MM.1S (cell line): ENCODE measurements at regions not wholly inside any gene's neighbourhood (a gene's known extent, or its start where the extent isn't known, plus 50 kb on each side); places are given as distances from the start of the nearest gene placed in this dataset.

ENCODE experiments used
- DNase-seq: peaks from one replicate; pipeline ENCODE4 v3.0.0-alpha.2; 2015
- H2AFZ ChIP-seq: fragments of 300-600 bp; sonication (generic); 2 replicates; pipeline ENCODE4 v1.6.0; 2016; ENCODE audit warnings: antibody characterized with exemption, low read length
- H3F3A ChIP-seq: fragments of 300-600 bp; sonication (generic); 2 replicates; pipeline ENCODE4 v1.6.1; 2016; ENCODE audit warnings: mild to moderate bottlenecking, antibody characterized with exemption, low read length, moderate library complexity, mixed read lengths; ENCODE audit not compliant: insufficient read depth
- H3K27ac ChIP-seq: fragments of 300-600 bp; sonication (generic); 2 replicates; pipeline ENCODE4 v1.5.1; 2016; ENCODE audit warnings: mild to moderate bottlenecking, low read length
- H3K27me3 ChIP-seq: fragments of 300-600 bp; sonication (generic); replicated peaks from 2 replicates; pipeline ENCODE4 v1.6.0; 2016; ENCODE audit warnings: low read length; ENCODE audit not compliant: insufficient read depth
- H3K36me3 ChIP-seq: fragments of 300-600 bp; sonication (generic); replicated peaks from 2 replicates; pipeline ENCODE4 v1.6.1; 2016; ENCODE audit warnings: mild to moderate bottlenecking, low read length, mixed read lengths; ENCODE audit not compliant: insufficient read depth
- H3K4me1 ChIP-seq: fragments of 300-600 bp; sonication (generic); 2 replicates; pipeline ENCODE4 v1.6.1; 2016; ENCODE audit warnings: low read length, mixed read lengths
- H3K4me2 ChIP-seq: fragments of 300-600 bp; sonication (generic); 2 replicates; pipeline ENCODE4 v1.6.0; 2016; ENCODE audit warnings: low read depth, low read length
- H3K4me3 ChIP-seq: fragments of 300-600 bp; sonication (generic); 2 replicates; pipeline ENCODE4 v1.5.1; 2016; ENCODE audit warnings: low read length, mixed read lengths
- H3K79me2 ChIP-seq: fragments of 300-600 bp; sonication (generic); 2 replicates; pipeline ENCODE4 v1.6.1; 2016; ENCODE audit warnings: mixed run types, low read length, mixed read lengths
- H3K9ac ChIP-seq: fragments of 300-600 bp; sonication (generic); 2 replicates; pipeline ENCODE4 v1.6.1; 2016; ENCODE audit warnings: low read length, mixed read lengths
- H3K9me2 ChIP-seq: fragments of 300-600 bp; sonication (generic); replicated peaks from 2 replicates; pipeline ENCODE4 v1.6.1; 2016; ENCODE audit warnings: mild to moderate bottlenecking, low read length, mixed read lengths; ENCODE audit not compliant: insufficient read depth
- H3K9me3 ChIP-seq: fragments of 300-600 bp; sonication (generic); replicated peaks from 2 replicates; pipeline ENCODE4 v1.6.1; 2016; ENCODE audit warnings: mild to moderate bottlenecking, low read length, mixed read lengths; ENCODE audit not compliant: insufficient read depth
- H4K20me1 ChIP-seq: fragments of 300-600 bp; sonication (generic); 2 replicates; pipeline ENCODE4 v1.6.1; 2016; ENCODE audit warnings: mild to moderate bottlenecking, low read length, moderate library complexity, mixed read lengths; ENCODE audit not compliant: insufficient read depth
- CTCF ChIP-seq: fragments of 300-600 bp; sonication (generic); IDR thresholded peaks from 2 replicates; pipeline ENCODE4 v1.5.1; 2016; ENCODE audit warnings: antibody characterized with exemption, low read length, mixed read lengths
- EZH2 ChIP-seq: fragments of 300-600 bp; sonication (generic); optimal IDR thresholded peaks from 2 replicates; pipeline ENCODE3; 2017; ENCODE audit warnings: low read depth, mild to moderate bottlenecking, antibody characterized with exemption, low read length, mixed read lengths
- EZH2phosphoT487 ChIP-seq: fragments of 300-600 bp; sonication (generic); IDR thresholded peaks from 2 replicates; pipeline ENCODE4 v1.6.1; 2018; ENCODE audit warnings: antibody characterized with exemption, low read length

- no peak overlapping the region for H3K9ac ChIP-seq
- H3K4me2 ChIP-seq = no peak overlapping the region
- H3K4me1 ChIP-seq = no peaks in the 10 kb centered on the region
- H3K9me2 ChIP-seq = no peaks in the 10 kb centered on the region
- no peak overlapping the region for H3K4me3 ChIP-seq
- TF ChIP-seq EZH2phosphoT487 = no peak
- TF ChIP-seq CTCF = no peak
- no peak for TF ChIP-seq EZH2
- H3K36me3 ChIP-seq = no peaks in the 10 kb centered on the region
- H3K27ac ChIP-seq = no peak overlapping the region
- DNase-seq = no peak
- no peaks in the 10 kb centered on the region for H3K79me2 ChIP-seq
- no peaks in the 10 kb centered on the region for H3F3A ChIP-seq
- H3K27me3 ChIP-seq = no peaks in the 10 kb centered on the region
- H3K9me3 ChIP-seq = no peaks in the 10 kb centered on the region
- no peak overlapping the region for H2AFZ ChIP-seq
- no peaks in the 10 kb centered on the region for H4K20me1 ChIP-seq
These were observed 277.4 kb downstream of the NDUFA10 start for GRCh38 chr2:239747771-239748170.

GRCh38 chr2:239747274-239747673, 277.9 kb downstream of the NDUFA10 start:
- H3K4me2 ChIP-seq = no peak overlapping the region
- no peak for DNase-seq
- no peak overlapping the region for H2AFZ ChIP-seq
- no peaks in the 10 kb centered on the region for H4K20me1 ChIP-seq
- H3F3A ChIP-seq = no peaks in the 10 kb centered on the region
- no peaks in the 10 kb centered on the region for H3K9me3 ChIP-seq
- H3K79me2 ChIP-seq = no peaks in the 10 kb centered on the region
- H3K27ac ChIP-seq = no peak overlapping the region
- H3K4me1 ChIP-seq = no peaks in the 10 kb centered on the region
- H3K9me2 ChIP-seq = no peaks in the 10 kb centered on the region
- TF ChIP-seq EZH2 (no peak), CTCF (no peak), EZH2phosphoT487 (no peak)
- H3K36me3 ChIP-seq = no peaks in the 10 kb centered on the region
- H3K27me3 ChIP-seq = no peaks in the 10 kb centered on the region
- no peak overlapping the region for H3K4me3 ChIP-seq
- no peak overlapping the region for H3K9ac ChIP-seq

- Histone ChIP-seq H3K27ac (no peak overlapping the region), H3K4me3 (no peak overlapping the region), H3K36me3 (no peaks in the 10 kb centered on the region), H3K27me3 (no peaks in the 10 kb centered on the region), H3K4me2 (no peak overlapping the region), H3K79me2 (no peaks in the 10 kb centered on the region), H2AFZ (no peak overlapping the region), H3K9me3 (no peaks in the 10 kb centered on the region), H3K9ac (no peak overlapping the region), H4K20me1 (no peaks in the 10 kb centered on the region), H3F3A (no peaks in the 10 kb centered on the region), H3K4me1 (no peaks in the 10 kb centered on the region), H3K9me2 (no peaks in the 10 kb centered on the region)
- no peak for TF ChIP-seq CTCF
- TF ChIP-seq EZH2 = no peak
- TF ChIP-seq EZH2phosphoT487 = no peak
- DNase-seq = no peak
These were observed 278.4 kb downstream of the NDUFA10 start for GRCh38 chr2:239746559-239747246.
